ENCODE measurements at regions not wholly inside any gene's neighbourhood (a gene's known extent, or its start where the extent isn't known, plus 50 kb on each side); places are given as distances from the start of the nearest gene placed in this dataset.

DNA sequence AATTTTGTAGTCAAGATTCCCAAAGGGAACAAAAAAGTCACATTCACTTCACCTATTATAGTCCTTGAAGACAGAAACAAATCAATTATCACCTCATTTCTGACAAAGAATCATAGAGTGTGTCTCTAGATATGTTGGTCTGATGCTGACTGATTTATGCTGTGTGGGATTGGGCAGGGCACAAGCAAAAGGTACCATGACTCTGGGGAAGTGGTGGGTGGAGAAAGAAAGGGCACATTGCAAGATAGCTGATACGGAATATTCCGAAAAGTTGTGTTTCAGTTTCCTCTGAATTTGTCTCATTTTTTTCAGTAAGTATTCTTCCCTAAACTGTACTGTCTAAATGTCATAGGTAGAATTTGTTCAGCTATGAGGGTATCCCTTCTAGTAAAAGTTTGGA, 268.0 kb downstream of the MREG start:
- no peak for ATAC-seq (ENCODE audit: low read depth)
- Histone ChIP-seq H3K27me3 (replicated peaks in 1 of 4; ENCODE audit: control extremely low read depth in 1 of 4, control insufficient read depth in 3 of 4, insufficient read depth in 4 of 4, low read length in 3 of 4) (no peaks in the 10 kb centered on the region), H3K79me2 (ENCODE audit: control insufficient read depth, insufficient read depth, low read length) (no peaks in the 10 kb centered on the region), H3K9ac (ENCODE audit: low read length) (no peak overlapping the region), H3K27ac (ENCODE audit: low read length in 2 of 2) (no peak overlapping the region), H2AFZ (ENCODE audit: insufficient read depth, low read depth, low read length, poor library complexity, severe bottlenecking) (no peak overlapping the region), H3K4me2 (replicated peaks; ENCODE audit: low read depth, low read length, poor library complexity, severe bottlenecking) (no peak overlapping the region), H3K9me3 (ENCODE audit: control extremely low read depth in 1 of 3, control insufficient read depth in 2 of 3, insufficient read depth in 1 of 3, low read length in 2 of 3) (no peaks in the 10 kb centered on the region), H3K36me3 (replicated peaks in 1 of 2; ENCODE audit: control extremely low read depth in 1 of 2, control insufficient read depth in 1 of 2, extremely low read depth in 1 of 2, insufficient read depth in 2 of 2, low read length in 1 of 2) (no peaks in the 10 kb centered on the region), H3K4me3 (ENCODE audit: control extremely low read depth in 1 of 5, extremely low read depth in 1 of 5, insufficient read depth in 1 of 5, low read depth in 2 of 5, low read length in 4 of 5) (no peak overlapping the region), H4K20me1 (ENCODE audit: control insufficient read depth, insufficient read depth, low read length, poor library complexity, severe bottlenecking) (no peaks in the 10 kb centered on the region), H3K4me1 (ENCODE audit: control insufficient read depth in 2 of 2, insufficient read depth in 2 of 2, low read length in 2 of 2) (no peaks in the 10 kb centered on the region)
- no peaks in the 10 kb centered on the region for H3K9me3 Mint-ChIP-seq (ENCODE audit: insufficient read depth)
- no peak for DNase-seq
- no peak overlapping the region for H3K4me3 Mint-ChIP-seq
- intact Hi-C loops (cut with micrococcal nuclease): no loop called here
- ChIA-PET POLR2A (no interaction called here), CTCF (no interaction called here)
- no peak overlapping the region for H3K27ac Mint-ChIP-seq
- TF ChIP-seq, protein P1, sequence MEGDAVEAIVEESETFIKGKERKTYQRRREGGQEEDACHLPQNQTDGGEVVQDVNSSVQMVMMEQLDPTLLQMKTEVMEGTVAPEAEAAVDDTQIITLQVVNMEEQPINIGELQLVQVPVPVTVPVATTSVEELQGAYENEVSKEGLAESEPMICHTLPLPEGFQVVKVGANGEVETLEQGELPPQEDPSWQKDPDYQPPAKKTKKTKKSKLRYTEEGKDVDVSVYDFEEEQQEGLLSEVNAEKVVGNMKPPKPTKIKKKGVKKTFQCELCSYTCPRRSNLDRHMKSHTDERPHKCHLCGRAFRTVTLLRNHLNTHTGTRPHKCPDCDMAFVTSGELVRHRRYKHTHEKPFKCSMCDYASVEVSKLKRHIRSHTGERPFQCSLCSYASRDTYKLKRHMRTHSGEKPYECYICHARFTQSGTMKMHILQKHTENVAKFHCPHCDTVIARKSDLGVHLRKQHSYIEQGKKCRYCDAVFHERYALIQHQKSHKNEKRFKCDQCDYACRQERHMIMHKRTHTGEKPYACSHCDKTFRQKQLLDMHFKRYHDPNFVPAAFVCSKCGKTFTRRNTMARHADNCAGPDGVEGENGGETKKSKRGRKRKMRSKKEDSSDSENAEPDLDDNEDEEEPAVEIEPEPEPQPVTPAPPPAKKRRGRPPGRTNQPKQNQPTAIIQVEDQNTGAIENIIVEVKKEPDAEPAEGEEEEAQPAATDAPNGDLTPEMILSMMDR (IDR thresholded peaks at IDR 0.05): no peak
- no peak for TF ChIP-seq EZH2 (IDR thresholded peaks at IDR 0.05; ENCODE audit: borderline replicate concordance, insufficient read depth, low read depth, low read length, poor library complexity, severe bottlenecking)
- peaks cover 11% of the 10 kb centered on the region for H3K27me3 Mint-ChIP-seq
- H3K4me1 Mint-ChIP-seq: no peaks in the 10 kb centered on the region
- WGBS (ENCODE audit: insufficient coverage): no CpG with 5 or more reads among the region's 2 CpGs

DNA sequence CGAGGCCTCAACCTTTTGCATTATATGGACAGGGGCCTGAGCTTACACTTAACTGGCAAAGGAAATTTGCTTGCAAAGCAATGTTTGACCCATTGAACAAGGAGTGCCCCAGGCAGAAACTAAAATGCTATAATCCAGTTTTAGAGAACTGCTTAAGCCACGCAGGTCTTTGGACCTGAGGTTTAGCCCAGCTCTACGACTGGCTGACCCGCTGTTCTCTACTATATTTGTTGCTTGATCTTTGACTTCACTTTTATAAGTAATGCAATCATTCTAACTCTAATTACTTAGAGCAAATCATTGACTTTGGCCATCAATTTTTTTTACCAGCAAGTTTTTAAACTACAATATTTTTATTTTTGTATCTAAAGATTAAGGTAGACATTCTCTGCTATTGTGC, 268.8 kb downstream of the MREG start:
- Mint-ChIP-seq H3K4me3 (no peak overlapping the region), H3K4me1 (no peaks in the 10 kb centered on the region), H3K27ac (no peak overlapping the region), H3K9me3 (ENCODE audit: insufficient read depth) (no peaks in the 10 kb centered on the region), H3K27me3 (peaks cover 17% of the 10 kb centered on the region)
- Histone ChIP-seq H3K4me2 (replicated peaks; ENCODE audit: low read depth, low read length, poor library complexity, severe bottlenecking) (no peak overlapping the region), H3K27me3 (replicated peaks in 1 of 4; ENCODE audit: control extremely low read depth in 1 of 4, control insufficient read depth in 3 of 4, insufficient read depth in 4 of 4, low read length in 3 of 4) (no peaks in the 10 kb centered on the region), H3K27ac (ENCODE audit: low read length in 2 of 2) (no peak overlapping the region), H3K36me3 (replicated peaks in 1 of 2; ENCODE audit: control extremely low read depth in 1 of 2, control insufficient read depth in 1 of 2, extremely low read depth in 1 of 2, insufficient read depth in 2 of 2, low read length in 1 of 2) (no peaks in the 10 kb centered on the region), H3K9me3 (ENCODE audit: control extremely low read depth in 1 of 3, control insufficient read depth in 2 of 3, insufficient read depth in 1 of 3, low read length in 2 of 3) (no peaks in the 10 kb centered on the region), H3K79me2 (ENCODE audit: control insufficient read depth, insufficient read depth, low read length) (no peaks in the 10 kb centered on the region), H3K4me1 (ENCODE audit: control insufficient read depth in 2 of 2, insufficient read depth in 2 of 2, low read length in 2 of 2) (no peaks in the 10 kb centered on the region), H3K4me3 (ENCODE audit: control extremely low read depth in 1 of 5, extremely low read depth in 1 of 5, insufficient read depth in 1 of 5, low read depth in 2 of 5, low read length in 4 of 5) (no peak overlapping the region), H4K20me1 (ENCODE audit: control insufficient read depth, insufficient read depth, low read length, poor library complexity, severe bottlenecking) (no peaks in the 10 kb centered on the region), H3K9ac (ENCODE audit: low read length) (no peak overlapping the region), H2AFZ (ENCODE audit: insufficient read depth, low read depth, low read length, poor library complexity, severe bottlenecking) (no peak overlapping the region)
- no CpG with 5 or more reads among the region's 4 CpGs for WGBS (ENCODE audit: insufficient coverage)
- ChIA-PET POLR2A (no interaction called here), CTCF (no interaction called here)
- DNase-seq: no peak
- intact Hi-C loops (cut with micrococcal nuclease): no loop called here
- TF ChIP-seq, protein P1 (IDR thresholded peaks at IDR 0.05): no peak
- no peak for TF ChIP-seq EZH2 (IDR thresholded peaks at IDR 0.05; ENCODE audit: borderline replicate concordance, insufficient read depth, low read depth, low read length, poor library complexity, severe bottlenecking)
- ATAC-seq (ENCODE audit: low read depth): no peak
